A549 (cell line): ENCODE measurements at regions not wholly inside any gene's neighbourhood (a gene's known extent, or its start where the extent isn't known, plus 50 kb on each side); places are given as distances from the start of the nearest gene placed in this dataset.

Experiments used
- ATAC-seq, 2 experiments: fragments of 200-7000 bp in 1 of 2; fragments of >200 bp in 1 of 2; cut with Nextera tagmentation in 1 of 2; cut with Tn5 transposase in 1 of 2; 3 replicates each; pipeline versions ENCODE4 v1.8.0 to v1.9.1; 2018 to 2020; ENCODE audit warnings: mild to moderate bottlenecking in 1 of 2, moderate library complexity in 1 of 2
- CTCF ChIA-PET: fragments of 300-600 bp; sonication (Branson Sonifier 250); formaldehyde crosslinking; extraction: SDS; loops from one replicate; lab custom pipeline; 2021; ENCODE audit warnings: antibody characterized with exemption, inconsistent platforms; lab: Yijun Ruan, JAX
- POLR2A ChIA-PET: fragments of 350-600 bp; formaldehyde crosslinking; extraction: SDS; loops from one replicate; lab custom pipeline; 2021; ENCODE audit warnings: antibody characterized with exemption, inconsistent platforms; lab: Yijun Ruan, JAX
- DNase-seq, 2 experiments: peaks; one replicate each; pipeline versions ENCODE4 v3.0.0 to v3.0.0-alpha.2; 2011 to 2016; ENCODE audit warnings: low read depth in 1 of 2, low spot score in 1 of 2
- FAIRE-seq: peaks from 2 replicates; lab custom pipeline; 2011; peaks lifted over from hg19 to GRCh38; lab: Jason Lieb, UNC
- H3K27ac ChIP-seq, 2 experiments: fragments of >200 bp; sonication (Bioruptor Twin); formaldehyde crosslinking; 3 replicates each; pipeline ENCODE4 v1.5.1; 2016 to 2017
- H3K4me1 ChIP-seq: fragments of >200 bp; sonication (Bioruptor Twin); formaldehyde crosslinking; 3 replicates; pipeline ENCODE4 v1.6.1; 2016
- H3K4me2 ChIP-seq: fragments of >200 bp; sonication (Bioruptor Twin); formaldehyde crosslinking; 3 replicates; pipeline ENCODE4 v1.6.1; 2016
- H3K4me3 ChIP-seq: fragments of >200 bp; sonication (Bioruptor Twin); formaldehyde crosslinking; 3 replicates; pipeline ENCODE4 v1.5.1; 2016
- H3K9me3 ChIP-seq: fragments of >200 bp; sonication (Bioruptor Twin); formaldehyde crosslinking; 3 replicates; pipeline ENCODE4 v1.6.1; 2016
- BCL3 ChIP-seq: fragments of >200 bp; sonication (Bioruptor Twin); formaldehyde crosslinking; IDR thresholded peaks from 3 replicates; pipeline ENCODE4 v1.6.1; 2016
- CEBPB ChIP-seq, 2 experiments: fragments of >200 bp in 1 of 2; sonication (Bioruptor Twin) in 1 of 2; formaldehyde crosslinking in 1 of 2; IDR thresholded peaks; 2 replicates each; pipeline ENCODE4 v1.6.1; 2012 to 2016
- CHD2 ChIP-seq: fragments of 150-350 bp; IDR thresholded peaks from 2 replicates; pipeline ENCODE4 v1.6.1; 2014; ENCODE audit warnings: low read length; ENCODE audit not compliant: partially characterized antibody
- FOSL2 ChIP-seq, 2 experiments: fragments of 450-650 bp in 1 of 2; fragments of >200 bp in 1 of 2; sonication (Bioruptor Twin) in 1 of 2; formaldehyde crosslinking; IDR thresholded peaks; 2 replicates each; pipeline versions ENCODE4 v1.5.0 to v1.6.1; 2016 to 2020; ENCODE audit warnings: mild to moderate bottlenecking in 1 of 2, moderate library complexity in 1 of 2
- FOXS1 ChIP-seq: fragments of 250-450 bp; sonication (Bioruptor Pico); IDR thresholded peaks from 2 replicates; pipeline ENCODE4 v1.5.0; 2020; ENCODE audit warnings: mild to moderate bottlenecking, moderate library complexity
- HDAC2 ChIP-seq: fragments of 200-600 bp; sonication (generic); IDR thresholded peaks from 2 replicates; pipeline ENCODE4 v1.6.1; 2016
- HMGXB4 ChIP-seq: fragments of 250-450 bp; sonication (Bioruptor Pico); IDR thresholded peaks from 2 replicates; pipeline ENCODE4 v1.5.0; 2021; ENCODE audit warnings: mild to moderate bottlenecking, moderate library complexity, borderline replicate concordance
- HOXB5 ChIP-seq: fragments of 250-450 bp; sonication (Bioruptor Pico); IDR thresholded peaks from 2 replicates; pipeline ENCODE4 v1.5.0; 2020; ENCODE audit warnings: mild to moderate bottlenecking, moderate library complexity
- JUNB ChIP-seq: fragments of >200 bp; sonication (Bioruptor Twin); formaldehyde crosslinking; IDR thresholded peaks from 2 replicates; pipeline ENCODE4 v1.6.1; 2016
- KDM5A ChIP-seq: fragments of 200-600 bp; sonication (generic); IDR thresholded peaks from 2 replicates; pipeline ENCODE4 v1.6.1; 2016; ENCODE audit warnings: antibody characterized with exemption, mild to moderate bottlenecking
- NFE2L2 ChIP-seq: fragments of 150-350 bp; conservative IDR thresholded peaks from 2 replicates; pipeline ENCODE4 v1.6.1; 2014; ENCODE audit warnings: low read length
- PHF8 ChIP-seq: fragments of 200-600 bp; sonication (generic); IDR thresholded peaks from 2 replicates; pipeline ENCODE4 v1.6.1; 2016; ENCODE audit warnings: low read depth, mild to moderate bottlenecking, antibody characterized with exemption, moderate library complexity, borderline replicate concordance
- RAD21 ChIP-seq, 2 experiments: fragments of >200 bp in 1 of 2; sonication (Bioruptor Twin) in 1 of 2; formaldehyde crosslinking in 1 of 2; IDR thresholded peaks in 1 of 2; conservative IDR thresholded peaks in 1 of 2; 2 replicates in 1 of 2; 3 replicates in 1 of 2; pipeline ENCODE4 v1.6.1; 2012 to 2018; ENCODE audit warnings: inconsistent platforms in 1 of 2
- RCOR1 ChIP-seq: fragments of 150-350 bp; IDR thresholded peaks from 2 replicates; pipeline ENCODE4 v1.6.1; 2014; ENCODE audit warnings: antibody characterized with exemption, low read length, low read depth
- RNF2 ChIP-seq: fragments of 200-600 bp; sonication (generic); IDR thresholded peaks from 2 replicates; pipeline ENCODE4 v1.6.1; 2016; ENCODE audit warnings: low read depth, mild to moderate bottlenecking, antibody characterized with exemption, moderate library complexity, borderline replicate concordance
- TFCP2L1 ChIP-seq: fragments of 250-450 bp; sonication (Bioruptor Pico); IDR thresholded peaks from 2 replicates; pipeline ENCODE4 v1.5.0; 2021; ENCODE audit warnings: mild to moderate bottlenecking
- ZC3H11A ChIP-seq: fragments of 450-650 bp; IDR thresholded peaks from 2 replicates; pipeline ENCODE4 v1.6.1; 2014; ENCODE audit warnings: antibody characterized with exemption, mild to moderate bottlenecking
- ZNF302 ChIP-seq: fragments of 250-450 bp; sonication (Bioruptor Pico); IDR thresholded peaks from 2 replicates; pipeline ENCODE4 v1.9.0; 2021; ENCODE audit warnings: inconsistent platforms, mild to moderate bottlenecking, moderate library complexity
- WGBS: methylation state at CpG from one replicate; pipeline ENCODE4 v1.1.6; 2017; ENCODE audit errors: missing lambda C conversion rate; 5-methylcytosine and 5-hydroxymethylcytosine counted together

- Histone ChIP-seq H3K4me2 (no peak overlapping the region), H3K9me3 (no peaks in the 10 kb centered on the region), H3K4me3 (no peak overlapping the region), H3K27ac (peak overlapping the region; percentile 94 to 95; a peak in 4 of 6 replicates), H3K4me1 (peaks cover 69% of the 10 kb centered on the region)
- ATAC-seq: no peak
- 92% methylated on average over 4 of the region's 4 CpGs for WGBS
- CTCF ChIA-PET: interaction anchor here (1.1 kb wide), 1 partner anchor 135 kb away, joined by 3 read pairs; no protein-coding TSS in a partner anchor
- FAIRE-seq: no peak
- DNase-seq: no peak
- POLR2A ChIA-PET: no interaction called here
- TF ChIP-seq TFCP2L1 (CRISPR knock-in tag): no peak
- no peak for TF ChIP-seq JUNB
- TF ChIP-seq CHD2: no peak
- no peak for TF ChIP-seq ZC3H11A
- no peak for TF ChIP-seq HOXB5 (CRISPR knock-in tag)
- no peak for TF ChIP-seq RAD21 (conservative IDR thresholded peaks at IDR 0.05 in 1 of 2, IDR thresholded peaks at IDR 0.05 in 1 of 2)
- no peak for TF ChIP-seq RNF2
- no peak for TF ChIP-seq PHF8
- TF ChIP-seq RCOR1: no peak
- no peak for TF ChIP-seq KDM5A
- TF ChIP-seq HDAC2: no peak
- no peak for TF ChIP-seq ZNF302 (CRISPR knock-in tag)
- TF ChIP-seq BCL3: no peak
- no peak for TF ChIP-seq FOXS1 (CRISPR knock-in tag)
- no peak for TF ChIP-seq NFE2L2
Observed at GRCh38 chr1:234968451-234968850, 160.2 kb downstream of the TOMM20 start.

- H3K4me2 ChIP-seq: no peak overlapping the region
- peaks cover 73% of the 10 kb centered on the region for H3K4me1 ChIP-seq
- ATAC-seq: no peak
- POLR2A ChIA-PET: no interaction called here
- no peak overlapping the region for H3K4me3 ChIP-seq
- TF ChIP-seq HMGXB4 (CRISPR knock-in tag) (no peak), FOSL2 (IDR thresholded peaks at IDR 0.05) (no peak), FOSL2 (CRISPR knock-in tag; IDR thresholded peaks at IDR 0.05) (0 out of 2 replicates have a peak, but pooled peaks have one; percentile 5)
- TF ChIP-seq, all 56 proteins: peak for 1
- Histone ChIP-seq H3K9me3 (no peaks in the 10 kb centered on the region), H3K27ac (peak overlapping the region; percentile 93 to 94; a peak in 5 of 6 replicates)
- DNase-seq: no peak
- WGBS: 89% methylated on average over 13 of the region's 13 CpGs
- no peak for FAIRE-seq
- CTCF ChIA-PET: interaction anchor here (0.7 to 1.3 kb wide), 2 partner anchors 11 to 87 kb away, joined by 3 read pairs; no protein-coding TSS in a partner anchor
Observed at GRCh38 chr1:234967121-234967520, 161.5 kb downstream of the TOMM20 start.

- no peak for ATAC-seq
- ChIA-PET POLR2A (no interaction called here), CTCF (interaction anchor here (1.0 to 1.3 kb wide), 3 partner anchors 12 to 100 kb away, joined by 3 to 6 read pairs (median 3); no protein-coding TSS in a partner anchor)
- FAIRE-seq: no peak
- peak overlapping the region; percentile 93 to 96 for H3K27ac ChIP-seq
- H3K9me3 ChIP-seq: no peaks in the 10 kb centered on the region
- H3K4me3 ChIP-seq: no peak overlapping the region
- TF ChIP-seq CEBPB (IDR thresholded peaks at IDR 0.05): 0 out of 4 replicates have a peak, but pooled peaks of 1 of the 2 experiments have one; percentile 13
- TF ChIP-seq CHD2: no peak
- DNase-seq: no peak
- H3K4me2 ChIP-seq: peak overlapping the region; percentile 1; the same call in 1 of the 3 replicates
- H3K4me1 ChIP-seq: peaks cover 72% of the 10 kb centered on the region
Observed at GRCh38 chr1:234965111-234965510, 163.5 kb downstream of the TOMM20 start.
